HG03520 (cell line): ENCODE measurements at regions not wholly inside any gene's neighbourhood (a gene's known extent, or its start where the extent isn't known, plus 50 kb on each side); places are given as distances from the start of the nearest gene placed in this dataset.
"Not testable (repeated sequence)": the region's sequence is repeated elsewhere in the genome, so short reads cannot be mapped to it uniquely, and the experiment has no call there.

Experiments used
- ATAC-seq: cut with Tn5 transposase; IDR thresholded peaks from one replicate; pipeline ENCODE4 v1.9.1; 2021; ENCODE audit warnings: mild to moderate bottlenecking, moderate library complexity; ENCODE audit not compliant: unreplicated experiment

DNA sequence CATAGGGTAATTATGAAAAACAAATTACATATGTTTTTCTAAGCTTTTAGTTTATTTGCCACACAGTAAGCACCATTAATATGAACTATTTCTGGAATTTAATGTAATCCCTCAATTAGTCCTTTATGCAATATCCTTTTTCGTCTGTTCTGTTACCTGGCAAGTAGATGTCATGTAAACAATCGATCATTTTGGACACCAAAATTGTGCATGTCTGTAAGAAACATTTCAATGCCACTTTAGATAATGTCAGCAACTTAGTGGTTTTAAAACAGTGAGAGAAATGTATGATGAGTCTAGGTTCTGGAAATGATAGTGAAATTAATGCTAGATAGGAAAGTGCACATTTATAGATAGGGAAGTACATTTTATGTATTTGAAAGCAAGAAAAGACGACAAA is 986.6 kb downstream of the ZPLD1 start:
- ATAC-seq: no peak

DNA sequence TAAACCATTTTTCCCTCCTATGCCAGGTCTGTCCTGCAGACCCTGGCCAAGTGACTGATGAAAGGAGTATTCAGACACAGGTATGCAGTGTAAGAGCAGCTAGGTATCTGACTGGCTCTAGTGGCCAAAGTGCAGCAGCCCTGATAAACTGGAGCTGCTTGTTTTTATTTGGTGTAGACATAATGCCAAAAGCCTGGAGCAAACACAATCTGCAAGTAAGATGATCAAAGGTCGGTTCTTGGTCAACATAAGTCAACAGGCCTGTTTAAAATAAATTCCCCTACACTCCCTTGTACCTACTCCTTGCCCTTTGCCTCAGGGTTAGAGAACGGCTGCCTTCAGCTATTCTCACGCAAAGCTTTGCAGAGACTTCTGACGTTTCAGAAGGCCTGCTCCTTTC is 1003.1 kb downstream of the ZPLD1 start:
- ATAC-seq: no peak

GRCh38 chr3:103440539-103441203 is 1005.9 kb downstream of the ZPLD1 start:
- peak; percentile 88 for ATAC-seq

DNA sequence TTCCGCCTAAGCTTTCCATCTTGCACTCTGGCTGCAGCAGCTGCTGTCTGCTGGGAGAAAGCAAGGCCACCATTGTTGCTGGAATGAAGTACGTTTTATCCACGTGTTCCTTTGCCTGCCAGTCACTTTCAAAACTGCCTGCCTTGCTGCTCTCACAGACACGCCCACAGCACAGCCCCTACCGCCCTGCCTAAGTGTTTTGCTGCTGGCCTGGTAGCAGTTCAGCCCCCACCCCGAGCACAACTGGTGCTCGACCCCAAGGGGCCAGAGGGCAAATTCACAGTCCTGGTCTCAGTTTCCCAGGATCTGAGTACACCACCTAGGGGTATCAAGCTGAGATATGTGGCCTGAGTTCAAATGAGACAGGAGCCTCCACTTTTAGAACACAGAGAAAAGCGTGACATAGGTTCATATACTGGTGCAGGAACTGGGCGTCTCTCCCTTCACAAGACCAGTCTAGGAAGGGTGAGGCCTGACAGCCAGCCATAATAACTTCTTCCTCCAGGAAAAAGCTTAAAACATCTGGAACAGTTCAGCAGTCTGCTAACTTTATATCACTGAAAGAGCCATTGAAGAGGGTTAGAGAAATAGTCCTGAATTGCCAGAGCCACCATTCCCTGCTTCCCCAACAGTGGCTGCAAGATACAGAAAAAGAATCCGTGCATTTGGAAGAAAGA is 1012.3 kb downstream of the ZPLD1 start:
- no peak for ATAC-seq

GRCh38 chr3:103453152-103453551 is 1018.3 kb downstream of the ZPLD1 start:
- no peak for ATAC-seq

- no peak for ATAC-seq
Measured at GRCh38 chr3:103459815-103460214, 1025.0 kb downstream of the ZPLD1 start.

GRCh38 chr3:103470498-103470897 is 1035.7 kb downstream of the ZPLD1 start:
- ATAC-seq: no peak

DNA sequence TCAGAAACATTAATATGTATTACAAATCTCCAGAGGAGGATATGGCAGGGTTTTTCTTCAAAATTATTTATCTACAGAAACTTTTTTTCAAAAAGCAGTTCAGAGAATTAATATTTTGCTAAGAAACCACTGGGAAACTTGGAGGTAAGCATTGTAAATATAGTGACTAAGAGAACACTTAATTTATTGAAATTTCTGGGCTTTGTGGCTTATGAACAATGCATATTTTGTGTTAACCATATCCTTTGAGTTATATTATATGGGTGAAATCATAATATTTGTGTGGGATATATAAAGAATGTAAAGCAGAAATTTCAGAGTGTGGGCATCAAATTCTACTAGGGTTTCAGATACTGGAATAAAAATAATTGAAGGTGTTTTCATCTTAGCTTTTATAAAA is 1059.2 kb downstream of the ZPLD1 start:
- no peak for ATAC-seq

GRCh38 chr3:103494512-103494911 is 1059.7 kb downstream of the ZPLD1 start:
- ATAC-seq: no peak

DNA sequence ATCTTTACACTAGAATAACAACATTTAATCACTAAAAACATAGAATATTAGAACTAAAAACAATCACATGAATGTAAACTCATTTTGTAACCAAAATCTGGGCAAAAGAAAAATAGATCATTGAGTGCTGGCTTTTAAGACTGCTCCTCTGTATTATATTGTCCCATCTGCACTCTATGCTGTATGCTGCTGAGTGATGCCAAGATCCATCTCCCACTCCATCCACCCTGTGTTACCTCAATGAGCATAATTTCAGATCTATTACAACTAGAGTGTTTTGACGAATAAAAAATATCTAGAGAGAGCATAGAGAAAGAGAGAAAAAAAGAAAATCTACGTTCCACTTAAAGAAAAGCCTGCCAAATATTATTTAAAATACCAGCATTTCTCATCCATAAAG is 1060.4 kb downstream of the ZPLD1 start:
- ATAC-seq: no peak

DNA sequence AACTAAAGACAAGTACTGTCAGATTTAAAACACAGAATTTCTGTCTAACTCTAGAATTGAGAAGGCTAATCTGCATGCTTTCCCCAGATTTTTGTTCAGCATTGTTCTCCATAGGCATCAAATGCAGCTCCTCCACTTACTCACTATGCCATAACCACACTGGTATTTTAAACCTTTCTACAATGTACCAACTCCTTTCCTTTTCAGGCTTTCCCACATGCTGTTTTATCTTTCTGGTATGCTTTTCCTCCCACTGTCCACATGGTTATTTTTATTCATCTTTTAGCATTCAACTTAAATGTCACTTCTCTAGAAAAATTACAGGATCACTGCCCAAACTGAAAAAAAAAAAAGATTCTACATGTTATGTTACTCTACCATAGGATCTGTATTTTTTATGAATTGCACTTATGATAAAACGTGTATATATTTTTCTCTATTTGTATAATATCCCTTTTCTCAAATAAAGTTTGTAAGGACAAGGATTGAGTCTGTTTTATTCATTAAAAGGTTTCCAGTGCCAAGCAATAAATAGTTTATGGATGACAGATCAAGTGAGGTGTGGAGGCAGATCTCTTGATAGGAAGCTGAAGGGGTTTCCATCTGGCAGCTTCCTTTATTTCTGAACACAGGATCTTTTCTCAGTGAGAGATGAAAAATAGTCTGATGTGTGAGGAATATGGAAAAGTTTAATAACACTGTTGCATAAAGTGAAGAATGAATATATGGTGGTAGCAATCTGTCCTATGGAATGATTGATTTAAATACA is 1064.5 kb downstream of the ZPLD1 start:
- no peak for ATAC-seq

DNA sequence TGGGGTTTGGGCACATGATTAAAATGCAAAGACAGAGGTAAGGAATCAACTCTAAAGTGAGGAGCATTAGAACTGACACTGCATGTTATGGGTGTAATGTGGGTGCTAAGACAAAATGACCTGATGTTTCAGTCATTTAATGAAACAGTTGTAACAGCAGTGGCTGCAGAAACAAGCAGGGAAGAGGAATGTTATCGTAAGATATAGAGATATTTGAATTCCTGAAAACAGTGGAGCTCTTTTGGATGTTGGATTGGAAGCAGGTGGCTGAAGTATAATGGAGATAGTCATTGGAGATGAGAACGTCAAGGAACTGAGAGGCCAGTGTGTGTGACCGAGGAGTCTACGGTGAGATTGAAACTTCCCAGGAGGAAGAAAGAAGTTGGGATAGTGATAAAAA is 1065.2 kb downstream of the ZPLD1 start:
- ATAC-seq: no peak

DNA sequence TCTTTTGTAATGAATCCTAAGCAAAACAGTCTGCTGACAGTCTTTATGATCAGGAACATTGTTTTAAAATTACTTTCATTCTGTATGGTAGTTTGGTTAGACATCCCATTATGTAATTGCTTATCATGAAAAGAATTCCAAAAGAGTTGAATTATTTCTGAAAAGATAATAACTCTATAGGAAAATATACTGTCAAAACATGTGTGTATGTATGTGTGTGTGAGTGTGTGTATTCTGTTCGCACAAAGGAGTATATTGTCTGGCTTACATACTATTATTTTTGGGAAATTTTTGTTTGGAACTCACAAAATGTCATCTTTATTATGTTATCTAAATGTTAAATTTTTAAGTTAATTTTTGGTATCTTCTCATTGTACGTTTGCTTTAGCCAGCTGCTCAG is 1075.9 kb downstream of the ZPLD1 start:
- no peak for ATAC-seq

DNA sequence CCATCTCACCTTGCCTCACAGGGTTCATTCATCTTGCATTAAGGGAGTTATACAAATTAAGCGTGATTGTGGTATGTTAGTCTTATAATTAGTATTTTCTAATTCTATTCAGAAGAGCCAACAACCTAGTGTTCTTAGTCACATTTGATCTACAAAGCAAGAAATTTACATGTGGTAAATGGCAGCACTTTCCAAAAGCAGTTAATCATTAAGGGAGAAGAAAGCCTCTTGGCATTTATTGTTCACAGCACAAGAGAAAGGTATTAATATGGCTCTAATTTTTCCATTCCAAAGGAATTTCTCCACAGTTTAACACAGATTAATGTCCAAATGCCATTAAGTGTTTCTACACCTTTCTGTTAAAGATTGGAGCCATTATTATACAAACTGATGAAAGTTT is 1077.1 kb downstream of the ZPLD1 start:
- ATAC-seq: no peak

GRCh38 chr3:103512595-103512994 is 1077.8 kb downstream of the ZPLD1 start:
- ATAC-seq: no peak

GRCh38 chr3:103513003-103513402 is 1078.2 kb downstream of the ZPLD1 start:
- ATAC-seq: no peak

DNA sequence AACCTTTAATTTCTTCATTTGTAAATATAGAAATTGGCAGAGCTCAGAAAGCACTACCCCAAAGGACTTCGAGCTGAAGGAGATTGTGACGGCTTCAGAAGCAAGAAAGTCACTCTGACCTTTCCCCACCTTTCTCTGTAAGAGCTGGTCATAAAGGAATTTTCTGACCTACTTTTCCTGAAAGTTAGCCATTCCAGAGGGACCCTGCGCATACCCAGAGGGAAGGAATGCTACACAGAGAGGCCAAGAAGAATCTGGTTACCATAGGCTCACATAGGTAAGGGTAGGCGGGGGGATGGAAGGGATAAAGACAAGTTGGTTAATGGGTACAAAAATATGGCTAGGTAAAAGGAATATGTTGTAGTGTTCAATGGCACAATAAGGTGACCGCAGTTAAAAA is 1080.3 kb downstream of the ZPLD1 start:
- no peak for ATAC-seq

DNA sequence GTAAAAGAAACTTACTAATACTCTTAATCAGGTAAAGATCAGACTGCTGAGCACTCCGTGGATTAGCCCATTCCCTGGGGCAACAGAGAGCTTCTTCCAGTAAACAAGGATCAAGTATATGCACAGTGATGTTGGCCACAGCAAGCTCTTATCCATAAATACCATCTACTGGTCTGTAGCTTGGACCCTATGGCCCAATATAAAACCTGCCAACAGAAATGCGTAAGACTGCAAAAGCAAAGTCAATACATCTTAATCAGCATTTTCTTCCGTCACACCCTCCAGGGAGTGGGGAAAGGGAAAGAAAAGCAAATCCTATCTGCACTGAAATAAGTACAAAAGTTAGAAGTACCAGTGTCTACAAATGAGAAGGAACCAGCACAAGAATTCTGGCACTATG is 1082.1 kb downstream of the ZPLD1 start:
- no peak for ATAC-seq

GRCh38 chr3:103531327-103531726 is 1096.5 kb downstream of the ZPLD1 start:
- not testable (repeated sequence) for ATAC-seq

GRCh38 chr3:103532986-103533385 is 1098.2 kb downstream of the ZPLD1 start:
- no peak for ATAC-seq

- no peak for ATAC-seq
Measured at GRCh38 chr3:103554451-103554850, 1119.6 kb downstream of the ZPLD1 start.

GRCh38 chr3:103564116-103564515 is 1129.3 kb downstream of the ZPLD1 start:
- not testable (repeated sequence) for ATAC-seq
